NCI-H69 (cell line): ENCODE measurements at regions not wholly inside any gene's neighbourhood (a gene's known extent, or its start where the extent isn't known, plus 50 kb on each side); places are given as distances from the start of the nearest gene placed in this dataset.

ENCODE experiments used
- DNase-seq: peaks from one replicate; lab custom pipeline; 2025; lab: John Stamatoyannopoulos, UW

- no peak for DNase-seq
These were observed 95.6 kb downstream of the RASSF10 start for GRCh38 chr11:13104619-13105236.

GRCh38 chr11:13105237-13105844, 96.2 kb downstream of the RASSF10 start:
- DNase-seq, result peak; percentile 95

- DNase-seq, result no peak
These were observed 98.5 kb downstream of the RASSF10 start for GRCh38 chr11:13107544-13108044.

- no peak for DNase-seq
These were observed 99.3 kb downstream of the RASSF10 start for GRCh38 chr11:13108416-13108815.

- no peak for DNase-seq
These were observed 100.5 kb downstream of the RASSF10 start for GRCh38 chr11:13109616-13110015.

GRCh38 chr11:13110145-13110544, 101.0 kb downstream of the RASSF10 start:
- no peak for DNase-seq

- DNase-seq, result peak; percentile 26
These were observed 102.1 kb downstream of the RASSF10 start for GRCh38 chr11:13110929-13111812.

- no peak for DNase-seq
These were observed 102.7 kb downstream of the RASSF10 start for GRCh38 chr11:13111813-13112130.

GRCh38 chr11:13114566-13115379, 105.7 kb downstream of the RASSF10 start:
- peak; percentile 91 for DNase-seq

- DNase-seq, result no peak
These were observed 106.2 kb downstream of the RASSF10 start for GRCh38 chr11:13115380-13115675.

GRCh38 chr11:13116491-13116890, 107.4 kb downstream of the RASSF10 start:
- DNase-seq, result no peak

GRCh38 chr11:13117344-13117743, 108.2 kb downstream of the RASSF10 start:
- no peak for DNase-seq

GRCh38 chr11:13118194-13118593, 109.1 kb downstream of the RASSF10 start:
- no peak for DNase-seq

- DNase-seq, result no peak
These were observed 109.5 kb downstream of the RASSF10 start for GRCh38 chr11:13118650-13119049.

- no peak for DNase-seq
These were observed 110.2 kb downstream of the RASSF10 start for GRCh38 chr11:13119361-13119760.

GRCh38 chr11:13119941-13120520, 110.9 kb downstream of the RASSF10 start:
- DNase-seq, result peak; percentile 98

- peak; percentile 22 for DNase-seq
These were observed 111.6 kb downstream of the RASSF10 start for GRCh38 chr11:13120691-13121090.

GRCh38 chr11:13126430-13126829, 117.3 kb downstream of the RASSF10 start:
- DNase-seq, result peak; percentile 96

- DNase-seq, result peak; percentile 22
These were observed 118.0 kb downstream of the RASSF10 start for GRCh38 chr11:13127161-13127560.

GRCh38 chr11:13128354-13128753, 119.2 kb downstream of the RASSF10 start:
- no peak for DNase-seq

GRCh38 chr11:13134066-13134465, 125.0 kb downstream of the RASSF10 start:
- peak; percentile 70 for DNase-seq

- peak; percentile 45 for DNase-seq
These were observed 125.8 kb downstream of the RASSF10 start for GRCh38 chr11:13134886-13135285.
